ENCODE measurements at regions not wholly inside any gene's neighbourhood (a gene's known extent, or its start where the extent isn't known, plus 50 kb on each side); places are given as distances from the start of the nearest gene placed in this dataset.

DNA sequence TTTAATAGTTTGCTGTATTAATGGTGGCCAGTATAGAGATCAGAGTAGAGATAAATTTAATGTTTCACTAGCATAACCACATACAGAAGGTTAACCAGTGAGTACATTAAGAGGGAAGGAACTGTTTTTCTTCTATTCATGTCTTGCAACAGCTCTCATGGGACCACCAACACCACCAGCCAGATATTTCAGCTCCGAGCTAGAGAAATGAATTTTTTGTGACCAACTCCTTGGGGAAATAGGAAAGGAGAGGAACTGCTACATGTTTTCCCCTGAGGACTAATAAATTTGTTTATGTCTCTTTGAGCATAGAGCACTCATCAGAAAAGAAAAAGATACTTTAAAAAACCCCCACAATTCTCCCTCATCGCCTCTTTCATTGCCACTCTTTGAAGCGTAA is 247.5 kb downstream of the MBNL1 start:
- intact Hi-C loops (cut with micrococcal nuclease), result no loop called here

DNA sequence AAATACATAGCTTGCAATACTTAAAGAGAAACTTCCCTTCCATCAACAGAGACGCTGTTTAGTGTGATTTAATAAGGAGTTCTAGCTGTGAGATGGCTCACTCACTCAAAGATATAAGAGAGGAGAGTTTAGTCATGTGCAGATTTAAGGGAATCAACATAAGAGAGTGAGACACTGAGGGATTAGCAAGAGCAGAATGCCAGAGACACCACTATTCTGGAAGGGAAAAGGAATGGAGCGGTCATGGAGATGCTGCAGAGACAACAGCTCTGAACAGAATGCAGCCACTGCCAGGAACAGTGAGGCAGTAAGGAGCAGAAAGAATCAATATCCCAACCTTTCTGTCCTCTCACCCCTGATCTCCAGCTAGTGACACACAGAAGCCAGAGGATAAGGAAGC is 248.8 kb downstream of the MBNL1 start:
- intact Hi-C loops (cut with micrococcal nuclease), result no loop called here

DNA sequence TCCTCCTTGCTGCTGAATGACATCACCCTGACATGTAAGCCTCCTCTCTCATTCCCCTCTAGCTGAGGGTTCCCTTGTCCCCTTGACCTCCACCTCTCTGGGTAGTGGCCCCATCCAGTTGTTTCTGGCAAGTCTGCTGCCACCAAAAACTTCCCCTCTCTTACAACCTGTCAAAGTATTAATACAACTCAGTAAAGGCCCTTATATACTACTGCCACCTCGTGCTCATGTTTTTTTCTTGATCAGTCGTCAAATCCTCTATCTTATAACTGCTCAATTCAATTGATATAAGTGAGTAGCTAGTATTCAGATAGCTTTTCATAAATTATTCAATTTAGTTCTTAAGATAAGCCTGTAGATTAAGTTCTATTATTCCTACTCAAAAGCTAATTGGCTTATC is 249.6 kb downstream of the MBNL1 start:
- intact Hi-C loops (cut with micrococcal nuclease), result no loop called here

DNA sequence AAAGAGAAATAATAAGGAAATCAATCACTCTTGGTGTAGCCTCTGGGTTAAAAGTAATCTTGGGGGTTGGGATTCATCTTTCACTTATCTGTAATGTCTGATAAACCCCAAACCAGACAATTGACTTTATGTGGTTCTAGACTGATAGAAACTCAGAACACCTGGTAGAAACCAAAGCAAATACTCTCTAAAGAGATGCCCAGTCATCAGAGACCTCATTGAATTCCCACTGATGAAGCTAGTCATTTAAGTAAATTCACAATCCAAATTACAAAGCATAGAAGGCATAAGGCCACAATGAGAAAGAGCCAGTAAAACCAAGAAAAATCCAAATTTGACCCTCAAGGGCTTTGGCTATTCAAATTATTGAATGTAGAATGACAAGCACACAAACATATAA is 250.6 kb downstream of the MBNL1 start:
- intact Hi-C loops (cut with micrococcal nuclease), result no loop called here

DNA sequence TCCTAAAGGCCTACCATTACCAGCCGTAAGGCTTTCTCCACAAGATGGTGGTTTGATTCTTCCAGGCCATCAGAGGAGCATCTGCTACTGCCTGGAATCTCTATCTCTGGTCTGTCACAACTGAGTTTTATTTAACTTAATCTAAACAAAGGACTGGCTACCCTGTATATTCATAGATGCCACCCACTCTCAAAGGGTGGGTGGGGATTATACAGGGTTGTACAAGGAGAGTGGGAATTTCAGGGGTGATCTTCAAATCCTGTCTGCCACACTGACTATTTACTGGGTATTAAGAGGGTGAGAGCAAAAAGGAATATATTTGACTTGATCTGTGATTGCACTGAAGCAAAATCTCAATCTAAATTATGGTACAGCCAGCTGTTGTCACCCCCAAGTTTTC is 253.3 kb downstream of the MBNL1 start:
- intact Hi-C loops (cut with micrococcal nuclease), result loop anchor here (10.0 kb wide), 2 partner anchors 597 to 687 kb away; no protein-coding TSS in a partner anchor

DNA sequence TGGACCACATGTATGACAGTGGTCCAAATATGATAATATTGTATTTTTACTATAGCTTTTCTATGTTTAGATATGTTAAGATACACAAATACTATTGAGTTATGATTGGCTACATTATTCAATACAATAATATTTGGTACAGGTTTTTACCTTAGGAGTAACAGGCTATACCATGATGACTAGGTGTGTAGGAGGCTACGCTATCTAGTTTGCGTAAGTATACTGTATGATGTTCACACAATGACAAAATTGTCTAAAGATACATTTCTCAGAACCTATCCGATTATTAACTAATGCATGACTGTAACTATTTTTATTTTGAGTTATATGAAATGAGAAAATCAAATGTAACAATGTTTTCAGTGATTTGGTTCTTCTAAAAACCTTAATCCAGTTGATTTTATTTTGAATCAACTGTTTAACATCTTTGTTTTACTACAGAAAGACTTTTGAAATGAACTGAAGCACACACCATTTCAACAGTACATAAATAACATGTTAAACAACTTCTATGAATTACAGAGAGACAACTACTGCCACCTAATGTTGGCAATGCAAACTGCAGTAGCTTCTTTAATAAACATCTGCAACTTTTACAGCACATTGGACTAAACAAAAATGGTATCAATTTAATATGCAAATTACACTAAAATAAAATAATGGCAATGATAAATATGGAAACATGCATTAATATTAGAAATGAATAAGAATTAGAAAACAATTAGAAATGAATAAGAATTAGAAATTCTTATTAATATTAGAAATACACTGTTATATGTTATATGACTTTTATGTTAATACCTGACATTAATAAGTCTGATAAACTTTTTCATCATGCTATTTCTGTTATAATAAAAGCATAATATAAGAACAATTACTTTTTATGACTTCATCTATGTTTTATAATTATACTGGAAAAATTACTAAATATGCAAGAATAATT is 255.7 kb downstream of the MBNL1 start:
- intact Hi-C loops (cut with micrococcal nuclease), result loop anchor here (1.0 to 10.0 kb wide), 6 partner anchors 18 to 1056 kb away; no protein-coding TSS in a partner anchor

DNA sequence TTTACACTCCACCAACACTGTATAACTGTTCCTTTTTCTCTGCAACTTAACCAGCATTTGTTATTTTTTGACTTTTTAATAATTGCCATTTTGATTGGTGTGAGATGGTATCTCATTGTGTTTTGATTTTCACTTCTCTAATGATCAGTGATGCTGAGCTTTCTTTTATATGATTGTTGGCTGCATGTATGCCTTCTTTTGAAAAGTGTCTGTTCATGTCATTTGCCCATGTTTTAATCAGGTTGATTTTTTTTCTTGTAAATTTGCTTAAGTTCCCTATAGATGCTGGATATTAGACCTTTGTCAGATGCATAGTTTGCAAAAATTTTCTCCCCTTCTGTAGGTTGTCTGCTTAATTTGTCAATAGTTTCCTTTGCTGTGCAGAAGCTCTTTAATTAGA is 263.0 kb downstream of the MBNL1 start:
- intact Hi-C loops (cut with micrococcal nuclease), result no loop called here

DNA sequence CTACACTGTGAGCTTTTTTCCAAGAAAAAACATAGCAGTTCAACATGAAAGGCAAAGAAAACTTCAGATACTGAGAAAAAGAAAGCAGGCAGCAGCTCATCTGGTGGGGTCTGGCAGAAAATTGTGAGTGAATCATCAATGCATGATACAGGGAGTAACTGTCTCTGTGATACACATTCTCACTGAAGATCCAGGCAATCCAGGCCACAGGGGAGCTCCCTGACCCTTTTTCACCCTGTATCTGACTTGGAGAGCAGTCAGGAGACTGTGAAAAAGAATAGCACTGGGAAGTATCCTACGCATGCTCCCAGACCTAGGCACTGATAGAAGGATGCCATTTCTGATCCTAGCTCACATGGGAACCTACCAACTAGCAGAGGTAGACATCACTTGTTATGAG is 269.8 kb downstream of the MBNL1 start:
- intact Hi-C loops (cut with micrococcal nuclease), result no loop called here

DNA sequence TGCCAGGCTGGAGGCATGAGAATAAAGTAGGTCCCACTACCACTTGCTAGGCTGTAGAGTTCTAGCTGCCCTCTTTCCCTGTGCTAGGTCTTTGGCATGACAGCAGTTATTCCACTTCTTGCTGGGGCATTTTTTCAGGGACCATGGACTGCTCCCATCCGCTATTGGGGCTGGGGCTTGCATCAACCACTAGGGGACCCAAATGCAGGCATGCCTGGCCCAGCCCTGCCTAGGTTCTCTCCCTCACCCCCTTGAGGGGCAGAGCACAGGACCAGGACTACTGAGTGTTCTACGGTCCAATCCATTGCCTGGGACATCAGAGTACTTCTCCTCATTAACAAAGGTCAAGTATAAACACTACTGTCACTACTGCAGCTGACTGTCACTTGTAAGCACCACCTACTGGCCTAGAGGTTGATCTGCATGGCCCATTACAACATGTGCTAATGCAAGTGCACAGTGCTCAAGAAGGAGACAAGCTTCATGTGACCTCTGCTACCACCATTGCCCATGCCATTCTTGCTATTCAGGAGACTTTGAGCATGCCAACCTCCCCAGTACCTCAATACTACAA is 270.5 kb downstream of the MBNL1 start:
- intact Hi-C loops (cut with micrococcal nuclease), result no loop called here

DNA sequence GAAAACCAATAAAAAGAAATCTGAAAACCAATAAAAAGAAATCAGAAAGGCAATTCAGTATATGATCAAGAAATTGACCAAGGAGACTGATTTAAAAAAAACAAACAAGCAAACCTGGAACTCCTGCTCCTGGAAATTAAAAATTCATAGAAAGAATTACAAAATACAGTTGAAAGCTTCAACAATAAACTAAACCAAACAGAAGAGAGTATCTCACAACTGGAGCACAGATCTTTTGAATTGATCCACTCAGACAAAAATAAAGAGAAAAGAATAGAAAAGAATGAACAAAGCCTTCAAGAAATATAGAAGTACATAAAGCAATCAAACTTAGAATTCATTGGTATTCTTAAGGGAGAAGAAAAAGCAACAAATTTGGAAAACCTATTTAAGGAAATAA is 271.4 kb downstream of the MBNL1 start:
- intact Hi-C loops (cut with micrococcal nuclease), result no loop called here

DNA sequence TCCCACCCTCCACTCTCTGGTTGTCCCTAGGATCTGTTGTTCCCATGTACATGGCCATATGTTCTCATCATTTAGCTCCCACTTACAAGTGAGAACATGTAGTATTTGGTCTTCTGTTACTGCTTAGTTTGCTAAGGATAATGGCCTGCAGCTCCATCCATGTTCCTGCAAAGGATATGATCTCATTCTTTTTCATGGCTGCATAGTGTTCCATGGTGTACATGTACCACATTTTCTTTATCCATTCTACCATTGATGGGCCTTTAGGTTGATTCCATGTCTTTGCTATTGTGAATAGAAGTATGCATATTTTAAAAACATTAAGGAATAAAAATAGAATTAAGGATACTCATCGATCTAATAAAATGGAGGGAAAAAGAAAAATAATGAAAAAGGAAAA is 278.4 kb downstream of the MBNL1 start:
- intact Hi-C loops (cut with micrococcal nuclease), result no loop called here

DNA sequence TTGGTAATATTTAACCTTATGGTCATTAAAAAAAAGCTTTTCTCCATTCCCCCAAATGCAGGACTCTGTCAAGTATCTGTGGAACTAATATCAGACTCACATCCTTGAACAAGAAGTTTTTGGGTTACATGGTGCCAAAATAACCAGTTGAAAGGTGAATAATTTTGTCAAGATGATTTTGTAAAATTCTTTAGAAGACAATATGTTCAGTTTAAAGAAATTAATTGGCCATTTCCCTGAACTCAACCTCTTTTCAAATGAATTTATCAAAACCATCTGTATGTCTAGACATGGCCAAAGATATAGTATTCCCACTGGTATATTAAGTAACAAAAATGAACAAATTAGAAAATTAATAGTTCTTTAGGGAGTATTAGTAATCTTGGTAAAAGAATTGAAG is 280.5 kb downstream of the MBNL1 start:
- intact Hi-C loops (cut with micrococcal nuclease), result no loop called here

DNA sequence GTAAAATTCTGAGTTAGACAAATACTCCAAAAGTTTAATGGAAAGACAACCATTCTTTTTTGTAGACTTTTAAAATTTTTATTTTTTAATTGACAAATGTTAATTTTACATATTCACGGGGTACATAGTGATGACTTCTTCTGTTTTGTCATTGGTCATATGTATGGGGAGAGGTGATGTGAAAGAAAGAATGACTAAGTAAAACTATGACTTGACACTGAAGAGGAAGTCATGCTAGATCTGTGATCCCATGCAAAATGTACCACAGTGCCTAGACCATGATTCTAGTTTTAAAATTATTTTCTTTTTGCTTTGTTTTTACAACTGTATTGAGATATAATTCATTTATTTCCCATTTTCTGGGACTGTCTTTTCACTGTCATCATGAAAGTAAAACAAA is 281.6 kb downstream of the MBNL1 start:
- intact Hi-C loops (cut with micrococcal nuclease), result no loop called here

DNA sequence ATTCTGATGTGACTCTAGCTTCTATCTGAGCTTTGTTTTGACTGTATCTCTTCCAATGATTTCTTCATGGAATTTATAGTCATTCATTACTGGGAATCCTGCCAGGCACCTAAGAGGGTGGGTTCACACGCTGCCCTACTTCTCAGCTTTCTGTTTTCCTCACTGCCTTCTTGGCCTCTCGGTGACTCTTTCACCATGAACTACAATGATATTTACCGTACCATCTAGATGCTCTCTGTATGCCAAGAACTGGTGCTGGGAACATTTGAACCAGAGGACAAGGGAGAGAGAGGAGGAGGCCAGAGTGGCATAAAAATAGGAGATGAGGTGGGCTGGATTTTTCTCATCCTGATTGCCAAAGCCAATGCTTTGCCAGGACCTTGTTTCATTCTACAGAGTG is 280.0 kb upstream of the P2RY1 start:
- intact Hi-C loops (cut with micrococcal nuclease), result no loop called here

DNA sequence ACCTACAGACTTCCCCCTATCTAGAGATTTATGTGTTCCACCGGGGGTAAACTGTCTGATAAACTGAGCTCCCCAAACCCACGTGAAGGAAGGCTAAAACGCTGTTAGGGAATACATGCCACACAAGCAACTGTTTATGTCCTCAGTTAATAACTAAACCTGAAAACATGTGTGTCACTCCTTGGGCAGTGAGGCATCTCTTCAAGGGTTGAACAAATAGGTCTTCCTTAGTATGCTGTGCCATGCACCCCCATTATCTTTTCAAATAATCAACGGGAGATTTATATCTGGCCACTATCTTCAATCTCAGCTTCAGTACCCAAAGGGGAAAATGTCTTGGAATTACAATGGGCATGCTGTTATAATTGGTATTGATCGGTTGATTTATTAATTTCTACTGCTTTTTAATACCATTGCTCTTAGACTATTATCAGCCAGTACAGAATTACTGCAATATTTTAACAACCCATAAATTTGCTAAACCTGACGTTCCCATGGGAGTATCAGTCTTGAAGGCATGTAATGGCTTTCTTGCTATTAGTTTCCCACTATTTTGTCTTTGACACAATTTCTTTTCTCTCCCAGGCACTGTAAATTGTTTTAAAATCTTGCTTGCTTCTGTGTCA is 279.2 kb upstream of the P2RY1 start:
- intact Hi-C loops (cut with micrococcal nuclease), result no loop called here

DNA sequence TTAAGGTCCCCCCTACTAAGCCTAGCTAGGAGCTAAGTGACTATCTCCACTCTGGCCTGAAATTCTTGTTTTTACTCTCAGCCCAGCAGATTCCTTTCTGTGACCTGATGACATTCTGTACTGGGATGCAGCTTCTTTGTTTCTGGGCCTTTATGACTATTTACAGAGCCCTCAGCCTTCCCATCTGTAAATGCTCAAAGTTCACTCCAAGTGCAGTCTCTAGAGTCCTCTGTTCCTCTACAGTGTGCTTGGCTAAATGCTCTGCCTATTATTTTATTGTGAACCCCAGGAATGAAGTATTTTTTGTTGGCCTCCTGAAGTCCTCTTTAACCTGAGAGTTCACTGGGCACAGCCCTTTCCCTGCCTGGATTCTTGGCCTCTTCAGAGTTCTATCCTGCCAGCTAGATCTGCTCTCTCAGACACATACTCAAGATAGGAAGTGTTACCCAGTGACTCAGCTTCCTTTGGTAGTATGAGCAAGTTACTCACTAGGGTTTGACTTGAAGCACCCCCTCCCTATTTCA is 278.1 kb upstream of the P2RY1 start:
- intact Hi-C loops (cut with micrococcal nuclease), result no loop called here

DNA sequence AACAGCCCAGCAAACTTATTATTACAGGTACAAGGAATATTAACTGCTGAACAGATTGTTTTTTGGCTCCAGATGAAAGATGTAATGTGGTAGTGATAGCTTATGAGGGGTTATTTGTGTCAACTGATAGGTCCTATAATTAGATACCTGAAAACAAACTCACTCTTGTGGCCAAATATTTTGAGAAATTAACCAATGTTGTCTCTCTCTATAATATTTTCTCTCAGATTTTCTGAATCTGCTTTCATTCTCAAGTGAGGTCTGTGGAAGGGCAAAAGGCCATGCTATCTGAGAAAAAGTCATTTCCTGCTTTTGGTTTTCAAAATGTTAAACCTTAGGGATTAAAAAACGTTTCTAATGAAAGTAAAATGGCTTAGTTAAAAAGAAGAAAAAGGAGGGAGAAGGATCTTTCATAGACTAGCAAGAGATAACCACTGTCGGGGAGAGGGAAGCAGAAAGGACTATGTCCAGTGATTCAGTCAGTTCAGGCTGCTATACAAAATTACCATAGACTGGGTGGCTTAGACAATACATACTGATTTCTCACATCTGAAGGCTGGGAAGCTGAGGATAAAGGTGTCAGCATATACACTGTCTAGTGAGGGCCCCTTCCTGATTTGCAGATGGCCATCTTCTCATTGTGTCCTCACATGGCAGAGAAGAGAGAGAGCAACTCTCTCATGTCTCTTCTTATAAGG is 277.5 kb upstream of the P2RY1 start:
- intact Hi-C loops (cut with micrococcal nuclease), result no loop called here

DNA sequence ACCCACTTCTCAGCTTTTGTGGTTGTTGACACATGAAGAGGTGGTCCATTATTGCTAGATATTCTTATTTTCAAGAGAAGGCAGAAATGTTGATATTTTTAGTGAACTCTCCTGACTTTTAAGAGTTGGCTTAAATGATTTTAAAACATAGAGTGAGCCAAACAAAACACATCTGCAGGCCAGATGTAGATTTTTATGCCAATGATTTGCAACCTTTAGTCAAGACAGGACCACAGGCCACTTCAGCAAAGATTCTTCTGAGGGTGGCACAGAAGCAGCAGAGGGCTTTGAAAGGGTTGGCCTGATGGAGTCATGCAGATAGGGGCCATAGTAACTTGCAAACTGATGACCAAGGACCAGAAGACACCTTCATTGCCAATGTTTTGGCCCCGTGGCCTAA is 276.5 kb upstream of the P2RY1 start:
- intact Hi-C loops (cut with micrococcal nuclease), result no loop called here

DNA sequence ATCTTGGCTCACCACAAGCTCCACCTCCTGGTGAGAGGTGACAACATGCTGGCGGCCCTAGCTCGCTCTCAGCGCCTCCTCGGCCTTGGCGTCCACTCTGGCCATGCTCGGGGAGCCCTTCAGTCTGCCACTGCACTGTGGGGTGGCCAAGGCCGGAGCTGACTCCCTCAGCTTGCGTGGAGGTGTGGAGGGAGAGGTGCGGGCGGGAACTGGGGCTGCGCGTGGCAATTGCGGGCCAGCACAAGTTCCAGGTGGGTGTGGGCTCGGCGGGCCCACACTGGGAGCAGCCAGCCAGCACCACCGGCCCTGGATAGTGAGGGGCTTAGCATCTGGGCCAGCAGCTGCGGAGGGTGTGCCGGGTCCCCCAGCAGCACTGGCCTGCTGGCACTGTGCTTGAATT is 275.7 kb upstream of the P2RY1 start:
- intact Hi-C loops (cut with micrococcal nuclease), result no loop called here

DNA sequence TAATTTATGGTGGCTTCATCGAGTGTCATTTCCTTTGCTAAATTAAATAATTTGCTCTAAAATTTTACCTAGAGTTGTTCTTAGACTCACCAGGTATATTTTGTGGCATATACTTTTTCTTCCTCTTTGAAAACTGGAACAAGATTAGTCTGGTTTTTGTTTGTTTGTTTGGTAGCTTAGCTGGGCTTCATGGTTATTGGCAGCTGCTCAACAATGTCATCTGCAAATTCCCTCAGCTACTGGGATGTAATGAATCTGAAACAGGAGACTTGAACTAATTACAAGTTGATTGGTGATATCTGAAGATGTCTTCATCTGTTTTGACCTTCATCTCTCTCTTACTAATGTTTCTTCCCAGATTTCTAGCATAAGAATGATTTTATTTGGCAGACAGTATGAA is 270.5 kb upstream of the P2RY1 start:
- intact Hi-C loops (cut with micrococcal nuclease), result no loop called here

DNA sequence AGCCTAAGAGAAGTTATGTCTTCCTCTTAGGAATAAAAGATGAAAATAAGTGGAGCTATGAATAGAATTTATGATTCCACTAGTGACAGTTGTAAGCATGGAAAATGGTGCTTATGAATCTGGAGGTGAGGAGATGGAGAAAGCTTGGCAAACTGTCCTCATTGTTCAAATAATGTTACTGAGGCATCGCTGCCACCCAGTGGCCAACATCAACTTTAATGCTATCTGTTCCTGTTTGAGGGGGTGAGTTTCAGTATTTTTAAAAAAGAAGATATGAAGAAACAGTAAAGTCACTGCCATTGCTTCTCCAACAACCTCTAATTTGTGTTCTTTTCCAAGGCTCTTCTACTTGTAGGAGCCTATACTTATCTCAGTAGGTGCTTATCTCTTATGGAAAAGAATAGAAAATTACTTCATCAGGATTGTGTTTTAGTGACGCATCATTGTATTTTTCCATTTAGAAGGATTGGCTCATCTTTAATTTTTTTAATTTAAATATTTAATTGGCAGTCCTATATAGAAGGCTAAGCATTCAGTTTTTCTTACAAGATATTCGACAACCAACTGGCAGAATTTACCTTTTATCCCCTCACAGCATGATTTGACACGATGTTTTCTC is 260.4 kb upstream of the P2RY1 start:
- intact Hi-C loops (cut with micrococcal nuclease), result loop anchor here (1.0 kb wide), 2 partner anchors 100 to 1106 kb away; no protein-coding TSS in a partner anchor
